Keratinocyte (primary cell): ENCODE measurements at regions not wholly inside any gene's neighbourhood (a gene's known extent, or its start where the extent isn't known, plus 50 kb on each side); places are given as distances from the start of the nearest gene placed in this dataset.

Experiments used
- DNase-seq: peaks from one replicate; pipeline ENCODE4 v3.0.0-alpha.2; 2011; ENCODE audit warnings: low read depth, missing footprints, low spot score
- FAIRE-seq: peaks from 2 replicates; lab custom pipeline; 2011; peaks lifted over from hg19 to GRCh38; lab: Jason Lieb, UNC
- H2AFZ ChIP-seq: 2 replicates; pipeline ENCODE4 v1.6.0; 2012; ENCODE audit warnings: low read length, control low read depth, inconsistent platforms; ENCODE audit not compliant: control insufficient read depth
- H3K27ac ChIP-seq: 2 replicates; pipeline ENCODE4 v1.5.1; 2011; ENCODE audit warnings: low read length; ENCODE audit not compliant: control insufficient read depth, insufficient read depth
- H3K27me3 ChIP-seq: 3 replicates; pipeline ENCODE4 v1.6.0; 2011; ENCODE audit warnings: low read length; ENCODE audit not compliant: control insufficient read depth, insufficient read depth; ENCODE audit errors: extremely low read depth
- H3K36me3 ChIP-seq, 2 experiments: 2 replicates in 1 of 2; 3 replicates in 1 of 2; pipeline ENCODE4 v1.5.1; 2011; ENCODE audit warnings: low read length in 2 of 2, mild to moderate bottlenecking in 1 of 2; ENCODE audit not compliant: control insufficient read depth in 2 of 2, insufficient read depth in 2 of 2; ENCODE audit errors: extremely low read depth in 1 of 2
- H3K4me1 ChIP-seq: 3 replicates; pipeline ENCODE4 v1.5.1; 2011; ENCODE audit warnings: low read length; ENCODE audit not compliant: control insufficient read depth, insufficient read depth; ENCODE audit errors: extremely low read depth
- H3K4me2 ChIP-seq: 3 replicates; pipeline ENCODE4 v1.6.0; 2011; ENCODE audit warnings: low read depth, low read length; ENCODE audit not compliant: control insufficient read depth, insufficient read depth; ENCODE audit errors: extremely low read depth
- H3K4me3 ChIP-seq, 3 experiments: fragments of 200-600 bp in 1 of 3; sonication (generic) in 1 of 3; 2 replicates in 2 of 3; 3 replicates in 1 of 3; pipeline ENCODE4 v1.5.1; 2011 to 2016; ENCODE audit warnings: low read length in 3 of 3, mild to moderate bottlenecking in 3 of 3, control low read depth in 2 of 3, inconsistent platforms in 1 of 3, low read depth in 1 of 3, mixed read lengths in 1 of 3, mixed run types in 1 of 3, moderate library complexity in 1 of 3; ENCODE audit not compliant: control insufficient read depth in 2 of 3, insufficient read depth in 2 of 3; ENCODE audit errors: extremely low read depth in 1 of 3
- H3K79me2 ChIP-seq: 2 replicates; pipeline ENCODE4 v1.6.0; 2012; ENCODE audit warnings: low read length; ENCODE audit not compliant: control insufficient read depth, insufficient read depth
- H3K9ac ChIP-seq: 3 replicates; pipeline ENCODE4 v1.6.0; 2011; ENCODE audit warnings: low read length; ENCODE audit not compliant: control insufficient read depth, insufficient read depth; ENCODE audit errors: extremely low read depth
- H3K9me1 ChIP-seq: 3 replicates; pipeline ENCODE4 v1.6.0; 2011; ENCODE audit warnings: low read length; ENCODE audit not compliant: control insufficient read depth, insufficient read depth; ENCODE audit errors: extremely low read depth
- H3K9me3 ChIP-seq: 2 replicates; pipeline ENCODE4 v1.5.1; 2012; ENCODE audit warnings: low read depth, low read length; ENCODE audit not compliant: control insufficient read depth
- H4K20me1 ChIP-seq: 3 replicates; pipeline ENCODE4 v1.6.0; 2011; ENCODE audit warnings: low read length; ENCODE audit not compliant: control insufficient read depth, insufficient read depth; ENCODE audit errors: extremely low read depth
- EZH2 ChIP-seq: IDR thresholded peaks from one replicate; pipeline ENCODE4 v1.6.1; 2012; ENCODE audit warnings: inconsistent platforms, mild to moderate bottlenecking, low read length, moderate library complexity
- dilution Hi-C: fragments of 300-500 bp; cut with MboI; formaldehyde crosslinking; loops from one replicate; pipeline ENCODE4 v1.7.0; 2020; ENCODE audit warnings: low sequenced_read_pairs; ENCODE audit not compliant: extremely low pct_ligation_motif_present
- TF ChIP-seq, protein P1 (sequence below), 3 experiments: IDR thresholded peaks in 1 of 3; conservative IDR thresholded peaks in 1 of 3; optimal IDR thresholded peaks in 1 of 3; 2 replicates in 2 of 3; 3 replicates in 1 of 3; pipeline versions ENCODE3 to v1.5.1; 2011; ENCODE audit warnings: low read length in 3 of 3, mild to moderate bottlenecking in 3 of 3, moderate library complexity in 2 of 3, control low read depth in 1 of 3, inconsistent platforms in 1 of 3; ENCODE audit not compliant: insufficient read depth in 2 of 3; ENCODE audit errors: extremely low read depth in 1 of 3

DNA sequence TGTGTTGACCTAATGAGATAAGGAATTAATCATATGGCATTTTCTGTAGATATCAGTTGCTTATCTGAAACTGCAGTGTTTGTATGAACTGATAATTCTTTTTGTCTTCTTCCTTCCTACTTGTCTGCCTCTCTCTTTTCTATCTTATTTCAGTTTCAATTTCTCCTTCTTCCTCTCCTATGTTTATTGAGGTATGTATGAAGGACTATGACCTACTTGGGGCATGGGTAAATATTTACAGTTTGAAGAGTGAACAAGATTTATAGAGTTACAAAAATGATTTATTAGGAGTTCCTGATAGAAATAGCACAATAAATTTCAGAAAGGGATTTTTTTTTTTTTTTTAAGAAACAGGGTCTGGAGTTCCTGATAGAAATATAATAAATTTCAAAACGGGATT is 88.7 kb upstream of the MUCL1 start:
- H3K4me1 ChIP-seq, result no peaks in the 10 kb centered on the region
- no peaks in the 10 kb centered on the region for H3K9me1 ChIP-seq
- H3K27me3 ChIP-seq, result no peaks in the 10 kb centered on the region
- H3K9ac ChIP-seq, result no peak overlapping the region
- H3K9me3 ChIP-seq, result no peaks in the 10 kb centered on the region
- no peaks in the 10 kb centered on the region for H4K20me1 ChIP-seq
- no peaks in the 10 kb centered on the region for H3K36me3 ChIP-seq
- DNase-seq, result no peak
- dilution Hi-C loops, result no loop called here
- no peak overlapping the region for H3K4me2 ChIP-seq
- H3K27ac ChIP-seq, result no peak overlapping the region
- H2AFZ ChIP-seq, result no peak overlapping the region
- H3K4me3 ChIP-seq, result no peak overlapping the region
- H3K79me2 ChIP-seq, result no peaks in the 10 kb centered on the region
- TF ChIP-seq, protein P1, sequence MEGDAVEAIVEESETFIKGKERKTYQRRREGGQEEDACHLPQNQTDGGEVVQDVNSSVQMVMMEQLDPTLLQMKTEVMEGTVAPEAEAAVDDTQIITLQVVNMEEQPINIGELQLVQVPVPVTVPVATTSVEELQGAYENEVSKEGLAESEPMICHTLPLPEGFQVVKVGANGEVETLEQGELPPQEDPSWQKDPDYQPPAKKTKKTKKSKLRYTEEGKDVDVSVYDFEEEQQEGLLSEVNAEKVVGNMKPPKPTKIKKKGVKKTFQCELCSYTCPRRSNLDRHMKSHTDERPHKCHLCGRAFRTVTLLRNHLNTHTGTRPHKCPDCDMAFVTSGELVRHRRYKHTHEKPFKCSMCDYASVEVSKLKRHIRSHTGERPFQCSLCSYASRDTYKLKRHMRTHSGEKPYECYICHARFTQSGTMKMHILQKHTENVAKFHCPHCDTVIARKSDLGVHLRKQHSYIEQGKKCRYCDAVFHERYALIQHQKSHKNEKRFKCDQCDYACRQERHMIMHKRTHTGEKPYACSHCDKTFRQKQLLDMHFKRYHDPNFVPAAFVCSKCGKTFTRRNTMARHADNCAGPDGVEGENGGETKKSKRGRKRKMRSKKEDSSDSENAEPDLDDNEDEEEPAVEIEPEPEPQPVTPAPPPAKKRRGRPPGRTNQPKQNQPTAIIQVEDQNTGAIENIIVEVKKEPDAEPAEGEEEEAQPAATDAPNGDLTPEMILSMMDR (optimal IDR thresholded peaks at IDR 0.05 in 1 of 3, IDR thresholded peaks at IDR 0.05 in 1 of 3, conservative IDR thresholded peaks at IDR 0.05 in 1 of 3; ENCODE audit: extremely low read depth in 1 of 3, insufficient read depth in 2 of 3, low read length in 3 of 3), result no peak
- FAIRE-seq, result no peak

DNA sequence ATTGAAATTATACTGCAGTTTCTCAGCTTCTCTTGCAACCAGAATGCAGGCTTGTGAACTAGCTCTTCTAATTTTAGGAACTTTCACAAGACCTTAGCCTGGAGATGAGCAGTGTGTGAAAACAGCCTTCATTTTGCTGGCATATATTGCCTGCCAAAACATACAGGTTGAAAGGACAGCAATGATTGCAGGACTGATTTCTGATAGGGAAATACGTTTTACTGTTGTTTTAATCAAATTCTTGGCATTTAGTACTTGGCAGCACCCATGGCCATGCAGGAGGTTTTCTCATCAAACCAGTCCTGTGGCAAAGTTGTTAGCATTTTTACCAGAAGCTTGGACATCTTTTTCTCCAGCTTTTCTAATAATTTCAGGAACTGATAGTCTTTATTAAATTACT is 91.9 kb upstream of the MUCL1 start:
- Histone ChIP-seq H3K4me2 (no peak overlapping the region), H3K79me2 (no peaks in the 10 kb centered on the region), H3K9ac (no peak overlapping the region), H3K27me3 (no peaks in the 10 kb centered on the region), H3K36me3 (no peaks in the 10 kb centered on the region), H4K20me1 (no peaks in the 10 kb centered on the region), H3K4me1 (no peaks in the 10 kb centered on the region), H2AFZ (no peak overlapping the region), H3K27ac (no peak overlapping the region), H3K9me1 (no peaks in the 10 kb centered on the region), H3K9me3 (no peaks in the 10 kb centered on the region), H3K4me3 (no peak overlapping the region)
- DNase-seq (no peak), FAIRE-seq (no peak)
- dilution Hi-C loops, result no loop called here
- TF ChIP-seq, protein P1 (optimal IDR thresholded peaks at IDR 0.05 in 1 of 3, IDR thresholded peaks at IDR 0.05 in 1 of 3, conservative IDR thresholded peaks at IDR 0.05 in 1 of 3; ENCODE audit: extremely low read depth in 1 of 3, insufficient read depth in 2 of 3, low read length in 3 of 3), result no peak
- no peak for TF ChIP-seq EZH2
